HepG2 (cell line): ENCODE measurements at regions not wholly inside any gene's neighbourhood (a gene's known extent, or its start where the extent isn't known, plus 50 kb on each side); places are given as distances from the start of the nearest gene placed in this dataset.

Experiments used
- ATAC-seq: fragments of 200-7000 bp; cut with Tn5 transposase; 3 replicates; pipeline ENCODE4 v1.9.1; 2020; ENCODE audit warnings: mild to moderate bottlenecking, moderate library complexity
- BruUV-seq: library from RNA; stranded (reverse); fragments of 400-500 nt; replicated peaks from 2 replicates; lab custom pipeline; 2021; lab: Mats Ljungman, UMichigan
- CTCF ChIA-PET: fragments of 300-600 bp; formaldehyde crosslinking; extraction: SDS; loops from one replicate; lab custom pipeline; 2021; ENCODE audit warnings: low total read pairs, inconsistent platforms, low intra/inter-chr PET ratio; lab: Yijun Ruan, JAX
- POLR2A ChIA-PET: fragments of 350-600 bp; sonication (Branson Sonifier 250); formaldehyde crosslinking; loops from one replicate; lab custom pipeline; 2020; ENCODE audit warnings: antibody characterized with exemption, inconsistent platforms; lab: Yijun Ruan, JAX
- DNase-seq: peaks from one replicate; pipeline ENCODE4 v3.0.0-alpha.2; 2015; ENCODE audit warnings: low spot score
- FAIRE-seq: peaks from 3 replicates; lab custom pipeline; 2011; peaks lifted over from hg19 to GRCh38; lab: Jason Lieb, UNC
- H2AFZ ChIP-seq: one replicate; pipeline ENCODE4 v1.6.1; 2011; ENCODE audit warnings: low read length, inconsistent platforms
- H3K27ac ChIP-seq: fragments of 300-600 bp; 3 replicates; pipeline ENCODE4 v1.8.0; 2011; ENCODE audit warnings: mixed run types, mild to moderate bottlenecking, mixed read lengths, low read length, inconsistent platforms; ENCODE audit not compliant: insufficient read depth; ENCODE audit errors: extremely low read length
- H3K27me3 ChIP-seq, 2 experiments: fragments of 200-600 bp in 1 of 2; 2 replicates in 1 of 2; 3 replicates in 1 of 2; pipeline versions ENCODE4 v1.6.0 to v1.8.0; 2011; ENCODE audit warnings: low read length in 2 of 2, mild to moderate bottlenecking in 2 of 2, moderate library complexity in 2 of 2, inconsistent platforms in 1 of 2; ENCODE audit not compliant: insufficient read depth in 2 of 2, control insufficient read depth in 1 of 2
- H3K36me3 ChIP-seq, 2 experiments: fragments of 200-600 bp in 1 of 2; replicated peaks in 1 of 2; 2 replicates in 1 of 2; 3 replicates in 1 of 2; pipeline versions ENCODE4 v1.5.1 to v1.8.0; 2011; ENCODE audit warnings: low read length in 2 of 2, inconsistent platforms in 1 of 2; ENCODE audit not compliant: insufficient read depth in 2 of 2, control insufficient read depth in 1 of 2
- H3K4me1 ChIP-seq: 2 replicates; pipeline ENCODE4 v1.5.1; 2012; ENCODE audit warnings: low read length, inconsistent platforms; ENCODE audit not compliant: insufficient read depth
- H3K4me2 ChIP-seq: 2 replicates; pipeline ENCODE4 v1.6.0; 2011; ENCODE audit warnings: low read depth, low read length, inconsistent platforms
- H3K4me3 ChIP-seq, 3 experiments: fragments of 200-600 bp in 1 of 3; sonication (generic), shearing (Covaris generic) in 1 of 3; replicated peaks in 1 of 3; 2 replicates each; pipeline ENCODE4 v1.5.1; 2011 to 2016; ENCODE audit warnings: low read length in 3 of 3, inconsistent platforms in 2 of 3, low read depth in 2 of 3, mild to moderate bottlenecking in 2 of 3, control low read depth in 1 of 3, mixed read lengths in 1 of 3; ENCODE audit not compliant: insufficient read depth in 1 of 3
- H3K79me2 ChIP-seq: one replicate; pipeline ENCODE4 v1.6.1; 2011; ENCODE audit warnings: low read length, inconsistent platforms; ENCODE audit not compliant: insufficient read depth
- H3K9ac ChIP-seq: 2 replicates; pipeline ENCODE4 v1.6.0; 2011; ENCODE audit warnings: mild to moderate bottlenecking, low read depth, low read length, inconsistent platforms; ENCODE audit not compliant: insufficient read depth
- H3K9me3 ChIP-seq: 2 replicates; pipeline ENCODE4 v1.5.1; 2012; ENCODE audit warnings: mild to moderate bottlenecking, low read length
- H4K20me1 ChIP-seq: 2 replicates; pipeline ENCODE4 v1.6.0; 2011; ENCODE audit warnings: inconsistent platforms, mild to moderate bottlenecking, low read length, moderate library complexity; ENCODE audit not compliant: insufficient read depth
- HDAC6 ChIP-seq: fragments of 200-600 bp; sonication (generic); IDR thresholded peaks from 2 replicates; pipeline ENCODE4 v1.7.0; 2017; ENCODE audit warnings: mild to moderate bottlenecking, antibody characterized with exemption, low read length, low read depth
- KLF15 ChIP-seq: sonication (generic); formaldehyde crosslinking; IDR thresholded peaks from 2 replicates; pipeline ENCODE4 v1.8.1; 2023; ENCODE audit warnings: borderline replicate concordance, mild to moderate bottlenecking, inconsistent platforms, missing genetic modification reagents, mixed read lengths
- TOE1 ChIP-seq: sonication (generic); formaldehyde crosslinking; IDR thresholded peaks from 2 replicates; pipeline ENCODE4 v1.4.0; 2020; ENCODE audit warnings: mild to moderate bottlenecking, missing genetic modification reagents
- ZNF629 ChIP-seq: sonication (generic); formaldehyde crosslinking; conservative IDR thresholded peaks from 2 replicates; pipeline ENCODE4 v1.5.0; 2020; ENCODE audit warnings: missing genetic modification reagents
- WGBS: methylation state at CpG from one replicate; pipeline ENCODE4 v1.1.6; 2017; ENCODE audit warnings: low lambda C conversion rate; 5-methylcytosine and 5-hydroxymethylcytosine counted together
- in situ Hi-C: cut with HindIII; loops from 2 replicates; pipeline ENCODE4 v1.10.0; 2017; ENCODE audit warnings: low pct_unique_long_range_greater_than_20kb; ENCODE audit not compliant: extremely low pct_ligation_motif_present
- intact Hi-C: fragments of 100-400 bp; cut with micrococcal nuclease; formaldehyde crosslinking; loops from one replicate; pipeline ENCODE4 v1.10.0; 2022; ENCODE audit not compliant: unreplicated experiment
- TF ChIP-seq, protein P1 (sequence below): sonication (generic); formaldehyde crosslinking; IDR thresholded peaks from 2 replicates; pipeline ENCODE4 v1.4.0; 2020; ENCODE audit warnings: missing genetic modification reagents
- TF ChIP-seq, protein P2 (sequence below): sonication (generic); formaldehyde crosslinking; conservative IDR thresholded peaks from 2 replicates; pipeline ENCODE4 v1.4.0; 2020; ENCODE audit warnings: missing genetic modification reagents
- TF ChIP-seq, protein P3 (sequence below): IDR thresholded peaks from 2 replicates; pipeline ENCODE4 v1.6.1; 2016; ENCODE audit warnings: missing compliant biosample characterization, missing genetic modification reagents, borderline replicate concordance
- TF ChIP-seq, protein P4 (sequence below): IDR thresholded peaks from 2 replicates; pipeline ENCODE4 v1.6.1; 2016; ENCODE audit warnings: mild to moderate bottlenecking, missing biosample characterization, missing genetic modification reagents
- TF ChIP-seq, protein P5 (sequence below): sonication (generic); formaldehyde crosslinking; IDR thresholded peaks from 2 replicates; pipeline ENCODE4 v1.4.0; 2020; ENCODE audit warnings: missing genetic modification reagents, borderline replicate concordance
- TF ChIP-seq, protein P6 (sequence below): IDR thresholded peaks from 2 replicates; pipeline ENCODE4 v1.4.0; 2020; ENCODE audit warnings: mild to moderate bottlenecking, missing genetic modification reagents

DNA sequence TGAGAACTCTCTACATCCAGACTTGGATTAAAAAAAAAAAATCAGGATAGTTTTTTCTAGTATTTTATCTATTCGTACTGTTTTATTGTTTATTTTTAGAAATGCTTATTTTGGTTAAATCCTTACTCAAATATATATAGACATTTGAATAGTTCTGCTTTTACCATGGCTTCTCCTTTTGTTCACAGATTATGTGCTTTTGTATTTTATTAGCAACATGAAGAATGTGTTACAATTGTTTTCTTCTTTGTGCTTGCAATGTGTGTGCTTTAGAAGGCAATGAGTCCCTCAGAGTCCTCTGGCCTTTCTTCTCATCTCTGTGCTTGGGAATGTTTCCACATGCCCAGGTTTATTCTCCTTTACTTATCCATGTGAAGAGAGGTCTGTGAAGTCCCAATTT, 324.0 kb downstream of the KCNRG start:
- no peak for DNase-seq
- ChIA-PET CTCF (no interaction called here), POLR2A (no interaction called here)
- BruUV-seq, result no TSS peak
- Histone ChIP-seq H3K4me2 (no peak overlapping the region), H3K9me3 (no peaks in the 10 kb centered on the region), H3K27me3 (no peaks in the 10 kb centered on the region), H2AFZ (no peak overlapping the region), H3K9ac (no peak overlapping the region), H3K27ac (no peak overlapping the region), H4K20me1 (peaks cover 11% of the 10 kb centered on the region; the same call in 1 of the 2 replicates), H3K4me3 (no peak overlapping the region), H3K36me3 (0 out of 5 replicates have a peak, but pooled peaks cover 2 to 6% of the 10 kb centered on the region in 2 experiments), H3K79me2 (no peaks in the 10 kb centered on the region), H3K4me1 (peaks cover 25% of the 10 kb centered on the region)
- intact Hi-C loops, result no loop called here
- in situ Hi-C loops, result no loop called here
- ATAC-seq, result no peak
- WGBS, result 97% methylated on average over 1 of the region's 1 CpG
- no peak for FAIRE-seq
- TF ChIP-seq, protein P1, sequence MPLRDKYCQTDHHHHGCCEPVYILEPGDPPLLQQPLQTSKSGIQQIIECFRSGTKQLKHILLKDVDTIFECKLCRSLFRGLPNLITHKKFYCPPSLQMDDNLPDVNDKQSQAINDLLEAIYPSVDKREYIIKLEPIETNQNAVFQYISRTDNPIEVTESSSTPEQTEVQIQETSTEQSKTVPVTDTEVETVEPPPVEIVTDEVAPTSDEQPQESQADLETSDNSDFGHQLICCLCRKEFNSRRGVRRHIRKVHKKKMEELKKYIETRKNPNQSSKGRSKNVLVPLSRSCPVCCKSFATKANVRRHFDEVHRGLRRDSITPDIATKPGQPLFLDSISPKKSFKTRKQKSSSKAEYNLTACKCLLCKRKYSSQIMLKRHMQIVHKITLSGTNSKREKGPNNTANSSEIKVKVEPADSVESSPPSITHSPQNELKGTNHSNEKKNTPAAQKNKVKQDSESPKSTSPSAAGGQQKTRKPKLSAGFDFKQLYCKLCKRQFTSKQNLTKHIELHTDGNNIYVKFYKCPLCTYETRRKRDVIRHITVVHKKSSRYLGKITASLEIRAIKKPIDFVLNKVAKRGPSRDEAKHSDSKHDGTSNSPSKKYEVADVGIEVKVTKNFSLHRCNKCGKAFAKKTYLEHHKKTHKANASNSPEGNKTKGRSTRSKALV (CRISPR knock-in tag), result no peak
- TF ChIP-seq ZNF629 (CRISPR knock-in tag) (no peak), KLF15 (no peak), HDAC6 (no peak), TOE1 (CRISPR knock-in tag) (no peak)
- TF ChIP-seq, protein P2, sequence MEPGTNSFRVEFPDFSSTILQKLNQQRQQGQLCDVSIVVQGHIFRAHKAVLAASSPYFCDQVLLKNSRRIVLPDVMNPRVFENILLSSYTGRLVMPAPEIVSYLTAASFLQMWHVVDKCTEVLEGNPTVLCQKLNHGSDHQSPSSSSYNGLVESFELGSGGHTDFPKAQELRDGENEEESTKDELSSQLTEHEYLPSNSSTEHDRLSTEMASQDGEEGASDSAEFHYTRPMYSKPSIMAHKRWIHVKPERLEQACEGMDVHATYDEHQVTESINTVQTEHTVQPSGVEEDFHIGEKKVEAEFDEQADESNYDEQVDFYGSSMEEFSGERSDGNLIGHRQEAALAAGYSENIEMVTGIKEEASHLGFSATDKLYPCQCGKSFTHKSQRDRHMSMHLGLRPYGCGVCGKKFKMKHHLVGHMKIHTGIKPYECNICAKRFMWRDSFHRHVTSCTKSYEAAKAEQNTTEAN (CRISPR knock-in tag), result no peak
- TF ChIP-seq, protein P3, sequence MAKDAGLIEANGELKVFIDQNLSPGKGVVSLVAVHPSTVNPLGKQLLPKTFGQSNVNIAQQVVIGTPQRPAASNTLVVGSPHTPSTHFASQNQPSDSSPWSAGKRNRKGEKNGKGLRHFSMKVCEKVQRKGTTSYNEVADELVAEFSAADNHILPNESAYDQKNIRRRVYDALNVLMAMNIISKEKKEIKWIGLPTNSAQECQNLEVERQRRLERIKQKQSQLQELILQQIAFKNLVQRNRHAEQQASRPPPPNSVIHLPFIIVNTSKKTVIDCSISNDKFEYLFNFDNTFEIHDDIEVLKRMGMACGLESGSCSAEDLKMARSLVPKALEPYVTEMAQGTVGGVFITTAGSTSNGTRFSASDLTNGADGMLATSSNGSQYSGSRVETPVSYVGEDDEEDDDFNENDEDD (CRISPR knock-in tag), result no peak
- TF ChIP-seq, protein P4, sequence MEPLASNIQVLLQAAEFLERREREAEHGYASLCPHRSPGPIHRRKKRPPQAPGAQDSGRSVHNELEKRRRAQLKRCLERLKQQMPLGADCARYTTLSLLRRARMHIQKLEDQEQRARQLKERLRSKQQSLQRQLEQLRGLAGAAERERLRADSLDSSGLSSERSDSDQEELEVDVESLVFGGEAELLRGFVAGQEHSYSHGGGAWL (CRISPR knock-in tag), result no peak
- TF ChIP-seq, protein P5, sequence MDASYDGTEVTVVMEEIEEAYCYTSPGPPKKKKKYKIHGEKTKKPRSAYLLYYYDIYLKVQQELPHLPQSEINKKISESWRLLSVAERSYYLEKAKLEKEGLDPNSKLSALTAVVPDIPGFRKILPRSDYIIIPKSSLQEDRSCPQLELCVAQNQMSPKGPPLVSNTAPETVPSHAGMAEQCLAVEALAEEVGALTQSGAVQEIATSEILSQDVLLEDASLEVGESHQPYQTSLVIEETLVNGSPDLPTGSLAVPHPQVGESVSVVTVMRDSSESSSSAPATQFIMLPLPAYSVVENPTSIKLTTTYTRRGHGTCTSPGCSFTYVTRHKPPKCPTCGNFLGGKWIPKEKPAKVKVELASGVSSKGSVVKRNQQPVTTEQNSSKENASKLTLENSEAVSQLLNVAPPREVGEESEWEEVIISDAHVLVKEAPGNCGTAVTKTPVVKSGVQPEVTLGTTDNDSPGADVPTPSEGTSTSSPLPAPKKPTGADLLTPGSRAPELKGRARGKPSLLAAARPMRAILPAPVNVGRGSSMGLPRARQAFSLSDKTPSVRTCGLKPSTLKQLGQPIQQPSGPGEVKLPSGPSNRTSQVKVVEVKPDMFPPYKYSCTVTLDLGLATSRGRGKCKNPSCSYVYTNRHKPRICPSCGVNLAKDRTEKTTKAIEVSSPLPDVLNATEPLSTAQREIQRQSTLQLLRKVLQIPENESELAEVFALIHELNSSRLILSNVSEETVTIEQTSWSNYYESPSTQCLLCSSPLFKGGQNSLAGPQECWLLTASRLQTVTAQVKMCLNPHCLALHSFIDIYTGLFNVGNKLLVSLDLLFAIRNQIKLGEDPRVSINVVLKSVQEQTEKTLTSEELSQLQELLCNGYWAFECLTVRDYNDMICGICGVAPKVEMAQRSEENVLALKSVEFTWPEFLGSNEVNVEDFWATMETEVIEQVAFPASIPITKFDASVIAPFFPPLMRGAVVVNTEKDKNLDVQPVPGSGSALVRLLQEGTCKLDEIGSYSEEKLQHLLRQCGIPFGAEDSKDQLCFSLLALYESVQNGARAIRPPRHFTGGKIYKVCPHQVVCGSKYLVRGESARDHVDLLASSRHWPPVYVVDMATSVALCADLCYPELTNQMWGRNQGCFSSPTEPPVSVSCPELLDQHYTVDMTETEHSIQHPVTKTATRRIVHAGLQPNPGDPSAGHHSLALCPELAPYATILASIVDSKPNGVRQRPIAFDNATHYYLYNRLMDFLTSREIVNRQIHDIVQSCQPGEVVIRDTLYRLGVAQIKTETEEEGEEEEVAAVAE, result no peak
- TF ChIP-seq, protein P6, sequence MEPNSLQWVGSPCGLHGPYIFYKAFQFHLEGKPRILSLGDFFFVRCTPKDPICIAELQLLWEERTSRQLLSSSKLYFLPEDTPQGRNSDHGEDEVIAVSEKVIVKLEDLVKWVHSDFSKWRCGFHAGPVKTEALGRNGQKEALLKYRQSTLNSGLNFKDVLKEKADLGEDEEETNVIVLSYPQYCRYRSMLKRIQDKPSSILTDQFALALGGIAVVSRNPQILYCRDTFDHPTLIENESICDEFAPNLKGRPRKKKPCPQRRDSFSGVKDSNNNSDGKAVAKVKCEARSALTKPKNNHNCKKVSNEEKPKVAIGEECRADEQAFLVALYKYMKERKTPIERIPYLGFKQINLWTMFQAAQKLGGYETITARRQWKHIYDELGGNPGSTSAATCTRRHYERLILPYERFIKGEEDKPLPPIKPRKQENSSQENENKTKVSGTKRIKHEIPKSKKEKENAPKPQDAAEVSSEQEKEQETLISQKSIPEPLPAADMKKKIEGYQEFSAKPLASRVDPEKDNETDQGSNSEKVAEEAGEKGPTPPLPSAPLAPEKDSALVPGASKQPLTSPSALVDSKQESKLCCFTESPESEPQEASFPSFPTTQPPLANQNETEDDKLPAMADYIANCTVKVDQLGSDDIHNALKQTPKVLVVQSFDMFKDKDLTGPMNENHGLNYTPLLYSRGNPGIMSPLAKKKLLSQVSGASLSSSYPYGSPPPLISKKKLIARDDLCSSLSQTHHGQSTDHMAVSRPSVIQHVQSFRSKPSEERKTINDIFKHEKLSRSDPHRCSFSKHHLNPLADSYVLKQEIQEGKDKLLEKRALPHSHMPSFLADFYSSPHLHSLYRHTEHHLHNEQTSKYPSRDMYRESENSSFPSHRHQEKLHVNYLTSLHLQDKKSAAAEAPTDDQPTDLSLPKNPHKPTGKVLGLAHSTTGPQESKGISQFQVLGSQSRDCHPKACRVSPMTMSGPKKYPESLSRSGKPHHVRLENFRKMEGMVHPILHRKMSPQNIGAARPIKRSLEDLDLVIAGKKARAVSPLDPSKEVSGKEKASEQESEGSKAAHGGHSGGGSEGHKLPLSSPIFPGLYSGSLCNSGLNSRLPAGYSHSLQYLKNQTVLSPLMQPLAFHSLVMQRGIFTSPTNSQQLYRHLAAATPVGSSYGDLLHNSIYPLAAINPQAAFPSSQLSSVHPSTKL, result no peak
